GM18907 (cell line): ENCODE measurements at regions not wholly inside any gene's neighbourhood (a gene's known extent, or its start where the extent isn't known, plus 50 kb on each side); places are given as distances from the start of the nearest gene placed in this dataset.
"Not testable (repeated sequence)": the region's sequence is repeated elsewhere in the genome, so short reads cannot be mapped to it uniquely, and the experiment has no call there.

ENCODE experiments used
- ATAC-seq: cut with Tn5 transposase; IDR thresholded peaks from one replicate; pipeline ENCODE4 v1.9.1; 2021; ENCODE audit warnings: mild to moderate bottlenecking, moderate library complexity; ENCODE audit not compliant: unreplicated experiment

DNA sequence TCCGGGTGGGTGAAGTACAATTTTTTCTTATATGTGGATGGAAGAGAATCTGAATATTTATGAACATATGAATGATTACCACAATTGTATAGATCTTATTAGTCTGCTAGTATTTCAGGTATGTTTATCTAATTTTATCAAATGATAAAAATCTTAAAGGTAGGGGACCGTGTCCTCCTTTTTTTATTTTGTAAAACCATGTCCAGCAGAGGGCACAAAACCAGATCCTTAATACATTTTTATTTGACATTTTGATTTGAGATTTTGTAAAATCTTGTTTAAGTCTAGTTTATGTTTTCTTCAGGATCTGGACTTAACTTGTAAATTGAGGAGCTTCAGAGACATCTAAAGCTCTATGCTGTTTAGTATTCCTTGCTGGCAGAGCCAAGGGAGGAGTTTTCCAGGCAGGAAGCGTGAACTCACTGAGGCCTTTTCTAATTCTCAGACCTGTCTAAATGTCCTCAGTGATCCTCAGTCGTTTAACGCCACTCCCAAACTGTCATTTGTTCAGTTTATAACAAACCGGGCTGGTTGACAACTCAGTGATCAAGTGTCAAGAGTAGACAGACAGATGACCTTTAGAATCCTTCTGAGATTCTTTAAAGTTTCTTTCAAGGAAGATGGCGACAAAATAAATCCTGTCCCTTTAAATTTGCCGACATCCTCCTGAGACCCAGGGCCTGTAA lies 263.9 kb downstream of the KTN1 start:
- ATAC-seq, result no peak

DNA sequence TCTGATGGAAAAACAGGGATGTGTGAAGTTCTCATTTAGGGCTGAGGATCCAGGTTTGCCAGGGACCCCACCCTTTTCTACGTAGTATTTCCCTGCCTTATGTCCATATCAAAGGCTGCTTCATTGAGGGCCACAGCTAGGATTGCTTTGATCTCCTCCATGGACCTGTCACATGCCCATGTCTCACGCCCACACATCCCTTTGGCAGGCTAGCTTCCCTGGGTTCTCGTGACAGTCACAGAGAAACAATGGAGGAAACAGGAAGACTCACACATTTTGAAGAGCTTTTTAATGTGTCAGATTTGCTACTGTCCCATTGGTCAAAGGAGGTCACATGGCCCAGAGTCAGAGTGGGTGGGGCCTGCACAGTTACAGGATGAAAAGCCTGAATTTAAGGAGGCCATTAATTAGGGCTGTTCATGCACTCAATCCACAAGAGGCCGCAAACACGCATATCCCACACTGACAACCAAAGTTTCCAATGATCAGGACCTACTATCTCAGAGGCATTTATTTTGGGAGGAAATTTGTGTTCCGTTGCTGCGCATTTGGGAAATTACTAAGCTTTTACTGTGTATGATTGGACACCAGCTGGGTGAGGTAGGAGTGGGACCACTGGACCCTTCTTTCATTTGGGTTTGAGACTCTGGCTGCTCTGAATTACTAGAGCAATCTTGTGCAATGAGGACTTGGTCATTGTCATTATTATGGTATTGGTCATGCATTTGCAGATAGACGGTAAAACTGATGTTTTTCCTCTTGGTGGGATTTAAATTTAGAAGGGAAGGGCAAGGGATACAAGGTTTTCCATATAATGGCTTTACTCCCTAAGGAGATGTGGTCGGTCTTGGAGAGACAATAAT lies 266.2 kb downstream of the KTN1 start:
- no peak for ATAC-seq

DNA sequence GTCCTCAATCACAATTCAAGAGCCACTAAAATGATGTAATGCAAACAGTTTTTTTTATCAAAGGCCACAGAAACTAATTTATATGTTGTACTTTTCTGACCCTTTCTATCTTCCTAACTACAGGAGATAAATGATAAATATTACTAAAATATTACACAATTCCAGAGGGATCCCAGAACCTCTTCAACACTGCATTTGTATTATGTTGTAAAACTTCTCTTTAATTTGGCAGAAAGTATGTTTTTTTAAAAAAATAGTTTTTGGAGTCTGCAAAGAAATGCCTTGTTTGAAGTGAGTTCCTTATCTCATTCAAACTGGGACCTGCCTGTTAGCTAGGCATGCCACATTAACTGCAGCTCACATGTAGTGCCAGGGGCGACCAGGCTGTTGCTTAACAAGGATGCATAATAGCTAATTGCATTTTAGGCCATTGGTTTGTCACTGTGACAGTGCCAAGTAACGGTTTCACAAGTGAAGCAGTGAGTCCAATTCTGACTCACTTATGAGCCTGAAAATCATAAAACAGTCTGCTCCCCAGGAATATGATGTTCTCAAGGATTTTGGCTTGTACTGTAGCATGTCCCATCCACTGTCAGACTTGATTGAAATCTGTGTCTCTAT lies 266.9 kb downstream of the KTN1 start:
- ATAC-seq, result no peak

DNA sequence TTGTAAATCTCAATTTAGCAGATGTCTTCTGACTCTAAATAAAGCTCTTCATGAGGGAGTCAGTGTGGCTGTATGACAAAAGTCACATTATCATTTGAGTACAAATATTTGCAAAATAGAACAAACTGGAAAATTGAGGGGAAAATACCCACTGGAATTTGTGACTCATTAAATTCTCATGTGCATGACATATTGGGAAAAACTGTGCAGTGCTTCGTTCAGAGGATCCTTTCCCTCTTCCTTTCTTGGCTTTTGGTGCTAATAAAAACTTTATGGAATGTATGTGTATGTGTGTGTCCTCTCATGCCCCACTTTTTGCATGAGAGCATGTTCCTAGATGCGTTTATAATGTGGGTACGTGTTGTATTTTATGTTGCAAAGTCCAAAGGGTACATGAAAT lies 267.8 kb downstream of the KTN1 start:
- no peak for ATAC-seq

DNA sequence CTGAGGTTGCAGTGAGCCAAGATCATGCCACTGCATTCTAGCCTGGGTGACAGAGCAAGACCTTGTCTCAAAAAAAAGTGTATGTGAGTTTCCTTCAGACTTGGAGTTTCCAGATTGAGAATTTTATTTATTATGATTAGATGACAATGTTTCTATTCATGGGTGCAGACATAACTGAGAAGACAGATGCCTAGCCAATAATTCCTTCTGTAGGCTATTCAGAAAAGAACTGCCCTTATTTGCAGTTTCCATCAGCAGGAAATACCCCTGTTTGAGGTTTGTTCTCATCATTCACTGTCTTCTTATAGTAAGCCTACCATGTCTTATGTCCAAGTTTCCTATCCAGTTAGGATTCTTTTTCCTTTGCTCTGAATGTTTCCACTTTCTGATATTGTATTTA lies 269.0 kb downstream of the KTN1 start:
- no peak for ATAC-seq

DNA sequence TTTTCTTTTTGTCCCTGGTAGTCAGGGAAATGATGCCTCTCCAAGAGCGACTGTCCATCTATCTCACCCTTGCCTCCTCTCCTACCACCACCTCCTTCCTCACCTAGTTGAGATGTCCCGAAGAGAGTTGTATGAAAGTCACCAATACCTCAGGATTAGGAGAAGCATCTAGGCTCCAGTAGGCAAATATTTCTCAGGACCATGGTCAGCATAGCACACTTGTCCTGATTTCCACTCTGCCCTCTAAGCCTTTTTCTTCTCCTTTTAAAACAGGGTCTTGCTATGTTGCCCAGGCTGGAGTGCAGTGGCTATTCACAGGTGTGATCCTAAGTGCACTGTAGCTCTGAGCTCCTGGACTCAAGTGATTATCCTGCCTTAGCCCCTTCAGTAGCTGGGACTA lies 268.4 kb upstream of the PELI2 start:
- ATAC-seq, result no peak

DNA sequence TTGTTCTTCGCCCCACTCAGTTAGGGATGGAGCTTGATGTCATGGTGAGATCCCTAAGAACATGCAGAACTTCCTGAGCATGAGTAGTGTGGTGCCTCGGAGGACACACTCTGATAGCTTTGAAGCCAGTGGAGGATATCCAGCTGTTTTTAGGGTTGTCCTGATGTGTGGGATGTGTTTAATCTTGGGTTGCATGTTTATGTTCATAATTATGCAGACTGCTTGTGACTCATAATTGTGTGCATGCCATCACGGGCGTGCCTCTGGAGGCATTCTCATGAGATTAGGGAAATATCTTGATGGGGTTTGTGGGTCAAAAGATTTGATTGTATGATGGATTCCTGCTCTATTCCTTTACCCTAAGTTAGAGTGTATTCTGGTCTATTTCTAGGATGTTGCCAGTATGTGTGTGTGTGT lies 267.4 kb upstream of the PELI2 start:
- no peak for ATAC-seq

DNA sequence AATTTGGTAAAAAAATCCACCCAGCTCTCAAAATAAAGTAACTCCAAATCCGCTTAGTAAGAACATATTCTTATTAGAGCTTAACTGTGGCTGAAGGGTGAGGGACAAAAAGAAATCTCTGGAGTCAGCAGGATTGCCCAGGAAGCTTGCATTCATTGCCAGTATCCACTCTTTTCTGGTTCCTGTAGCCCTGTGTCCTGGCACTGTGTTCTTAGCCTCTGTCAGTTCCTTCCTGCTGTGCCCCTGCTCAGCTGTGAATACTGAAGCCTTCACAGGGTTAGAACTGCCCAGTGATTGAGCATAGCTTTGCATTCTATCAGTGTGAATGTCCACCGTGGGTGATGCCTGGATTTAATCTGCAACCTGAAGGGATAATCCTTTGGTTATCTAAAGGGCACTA lies 266.9 kb upstream of the PELI2 start:
- ATAC-seq, result no peak

DNA sequence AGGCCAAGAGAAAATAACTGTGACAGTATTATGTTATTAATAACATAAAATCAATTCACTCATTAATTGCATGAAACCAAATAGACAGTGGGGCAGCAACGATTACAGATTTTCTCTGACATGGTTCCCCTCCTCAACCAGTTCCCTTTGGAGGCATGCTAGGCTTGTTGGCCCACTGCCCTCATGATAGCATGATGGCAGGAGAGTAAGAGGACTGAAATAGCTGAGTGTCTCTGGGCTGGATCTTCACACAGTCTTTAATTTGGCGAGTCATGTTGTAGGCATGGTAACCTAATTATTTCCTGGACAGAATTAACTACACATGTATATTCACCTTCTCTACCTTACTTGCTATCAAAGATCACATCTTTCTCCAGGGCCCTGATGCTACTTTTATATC lies 266.2 kb upstream of the PELI2 start:
- no peak for ATAC-seq

DNA sequence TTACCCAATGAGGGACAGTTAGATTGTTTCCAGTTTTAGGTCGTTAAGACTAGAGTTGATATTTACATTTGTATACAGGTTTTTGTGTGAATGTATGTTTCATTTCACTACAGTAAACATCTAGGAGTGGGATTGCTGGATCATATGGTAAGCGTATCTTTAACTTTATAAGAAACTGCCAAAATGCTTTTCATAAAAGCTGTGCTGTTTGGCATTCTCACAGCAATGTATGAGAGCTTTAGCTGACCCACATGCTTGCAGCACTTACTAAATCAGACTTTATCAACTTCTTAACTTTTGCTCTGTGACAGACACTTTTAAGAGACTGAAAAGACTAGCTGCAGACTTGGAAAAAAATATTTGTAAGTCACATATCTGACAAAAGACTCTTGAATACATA lies 262.5 kb upstream of the PELI2 start:
- no peak for ATAC-seq

DNA sequence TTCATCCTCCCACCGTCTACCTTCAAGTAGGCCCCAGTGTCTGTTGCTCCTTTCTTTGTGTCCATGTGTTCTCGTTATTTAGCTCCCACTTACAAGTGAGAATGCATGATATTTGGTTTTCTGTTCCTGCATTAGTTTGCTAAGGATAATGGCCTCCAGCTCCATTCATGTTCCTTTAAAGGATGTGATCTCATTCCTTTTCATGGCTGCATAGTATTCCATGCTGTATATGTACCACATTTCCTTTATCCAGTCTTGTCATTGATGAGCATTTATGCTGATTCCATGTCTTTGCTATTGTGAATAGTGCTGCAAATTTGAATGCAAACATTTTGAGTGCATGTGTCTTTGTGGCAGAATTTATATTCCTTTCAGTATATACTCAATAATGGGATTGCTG lies 259.6 kb upstream of the PELI2 start:
- ATAC-seq, result no peak

DNA sequence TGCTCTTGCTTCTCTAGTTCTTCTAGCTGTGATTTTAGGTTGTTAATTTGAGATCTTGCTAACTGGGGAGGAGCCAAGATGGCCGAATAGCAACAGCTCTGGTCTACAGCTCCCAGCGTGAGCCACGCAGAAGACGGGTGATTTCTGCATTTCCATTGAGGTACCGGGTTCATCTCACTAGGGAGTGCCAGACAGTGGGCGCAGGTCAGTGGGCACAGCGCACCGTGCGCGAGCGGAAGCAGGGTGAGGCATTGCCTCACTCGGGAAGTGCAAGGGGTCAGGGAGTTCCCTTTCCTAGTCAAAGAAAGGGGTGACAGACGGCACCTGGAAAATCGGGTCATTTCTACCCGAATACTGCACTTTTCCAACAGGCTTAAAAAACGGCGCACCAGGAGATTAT lies 256.6 kb upstream of the PELI2 start:
- not testable (repeated sequence) for ATAC-seq

DNA sequence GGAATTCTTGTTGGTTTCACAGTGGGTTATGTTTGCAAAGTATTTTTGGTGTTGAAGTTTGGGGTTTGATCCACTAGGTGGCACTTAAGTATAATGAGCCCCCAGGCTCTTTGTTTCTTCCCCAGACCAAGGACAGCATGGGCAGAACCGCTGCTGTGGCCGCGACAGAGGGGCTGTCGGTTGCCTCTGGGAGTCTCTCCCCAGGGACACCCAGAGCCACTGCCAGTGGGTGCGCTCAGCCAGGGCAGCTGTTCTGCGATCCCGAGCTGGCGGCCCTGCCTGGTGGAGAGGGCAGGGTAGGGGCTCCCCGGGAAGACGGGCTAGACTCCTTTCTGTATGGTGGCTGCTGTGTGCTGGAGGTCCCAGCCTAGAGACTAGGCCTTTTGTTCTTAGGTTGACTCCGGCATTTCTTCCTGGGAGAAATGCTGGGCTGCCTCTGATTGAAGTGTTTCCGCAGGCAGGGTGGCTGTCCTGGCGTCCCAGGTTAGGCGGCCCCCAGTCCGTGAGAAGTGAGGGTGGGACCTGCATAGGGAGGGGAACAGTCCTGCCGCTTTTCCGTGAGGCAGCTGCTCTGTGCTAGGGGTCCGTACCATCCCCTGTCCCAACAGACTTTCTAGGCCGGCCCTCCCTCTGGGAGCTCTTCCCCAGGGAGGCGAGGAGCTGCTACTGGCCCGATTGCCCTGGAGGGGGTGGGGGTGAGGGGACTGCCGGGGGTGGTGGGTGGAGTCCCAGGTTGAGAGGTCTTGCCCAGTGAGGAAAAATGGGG lies 253.1 kb upstream of the PELI2 start:
- ATAC-seq, result no peak

DNA sequence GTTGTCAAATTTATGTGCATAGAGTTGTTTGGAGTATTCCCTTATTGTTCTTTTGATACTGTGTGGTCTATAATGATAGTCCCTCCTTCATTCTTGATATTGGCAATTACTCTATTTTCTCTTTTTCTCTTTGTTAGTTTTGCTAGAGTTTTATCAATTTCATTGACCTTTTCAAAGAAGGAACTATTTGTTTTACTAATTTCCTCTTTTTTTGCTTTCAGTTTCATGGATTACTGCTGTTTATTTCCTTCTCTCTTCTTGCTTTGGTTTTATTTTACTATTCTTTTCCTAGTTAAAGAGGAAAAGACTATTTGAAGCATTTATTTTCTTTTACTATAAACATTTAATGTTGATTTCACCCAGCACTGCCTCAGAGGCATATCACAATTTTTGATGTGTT lies 250.9 kb upstream of the PELI2 start:
- no peak for ATAC-seq

DNA sequence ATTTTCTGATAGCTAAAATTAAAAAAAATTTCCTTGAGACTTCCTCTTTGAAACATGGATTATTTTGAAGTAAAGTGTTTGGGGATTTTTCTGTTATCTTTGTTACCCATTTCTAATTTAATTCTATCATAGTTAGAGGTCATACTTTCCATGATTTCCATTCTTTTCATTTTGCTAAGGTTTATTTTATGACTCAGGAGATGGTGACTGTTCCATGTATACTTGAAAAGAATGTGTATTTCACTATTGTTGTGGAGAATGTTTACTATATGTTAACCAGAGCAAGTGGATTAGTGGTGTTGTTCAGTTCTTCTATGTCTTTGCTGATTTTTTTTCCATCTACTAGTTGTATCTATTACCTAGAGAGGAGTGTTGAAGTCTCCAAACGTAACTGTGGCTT lies 250.5 kb upstream of the PELI2 start:
- no peak for ATAC-seq

DNA sequence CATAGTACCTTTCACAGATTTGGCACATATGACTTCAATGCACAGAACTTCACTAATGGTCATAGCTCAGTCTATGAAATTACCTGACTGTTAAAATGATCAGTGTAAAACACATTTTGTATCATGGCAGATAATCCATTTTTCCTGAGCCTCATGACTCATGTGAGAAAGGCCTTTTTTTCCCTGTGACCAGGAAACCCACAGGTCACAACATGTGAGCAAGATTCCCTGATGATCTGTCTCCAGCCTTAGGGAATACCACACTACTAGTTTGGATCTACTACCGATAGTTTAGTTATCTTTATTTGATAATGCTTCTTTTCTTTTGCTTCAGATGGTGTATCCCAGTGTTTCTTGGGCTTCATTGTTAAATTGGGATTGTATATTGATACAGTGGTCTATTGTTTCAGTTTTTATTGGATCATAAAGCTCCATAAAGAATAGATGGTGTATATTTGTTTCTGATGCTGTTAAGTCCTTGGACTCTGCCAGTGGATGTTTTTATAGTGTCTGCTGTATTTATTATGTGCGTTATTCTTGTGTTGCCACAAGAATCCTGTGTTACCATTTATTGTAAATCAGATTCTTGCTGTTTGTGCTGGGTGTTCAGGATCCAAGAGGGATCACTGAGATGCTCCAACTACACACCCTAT lies 248.7 kb upstream of the PELI2 start:
- no peak for ATAC-seq

DNA sequence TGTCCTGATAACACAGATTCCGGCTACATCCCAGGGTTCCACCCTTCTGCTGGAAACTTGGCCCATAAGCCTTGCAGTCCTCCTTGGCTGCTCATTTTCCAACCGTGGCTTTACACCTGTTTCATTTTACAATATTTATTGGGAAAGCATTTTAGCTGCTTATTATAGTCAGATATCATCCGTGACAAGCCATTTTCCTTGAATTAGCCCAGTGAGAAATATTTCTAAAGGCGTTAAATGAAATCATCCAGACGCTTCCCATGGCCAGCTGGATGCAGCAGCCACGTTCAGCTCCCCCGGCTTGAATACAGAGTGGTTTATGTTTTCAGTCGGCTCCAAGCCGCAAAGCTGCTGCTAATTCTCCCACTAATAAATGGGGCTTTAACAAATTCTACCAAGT lies 245.0 kb upstream of the PELI2 start:
- ATAC-seq, result no peak

DNA sequence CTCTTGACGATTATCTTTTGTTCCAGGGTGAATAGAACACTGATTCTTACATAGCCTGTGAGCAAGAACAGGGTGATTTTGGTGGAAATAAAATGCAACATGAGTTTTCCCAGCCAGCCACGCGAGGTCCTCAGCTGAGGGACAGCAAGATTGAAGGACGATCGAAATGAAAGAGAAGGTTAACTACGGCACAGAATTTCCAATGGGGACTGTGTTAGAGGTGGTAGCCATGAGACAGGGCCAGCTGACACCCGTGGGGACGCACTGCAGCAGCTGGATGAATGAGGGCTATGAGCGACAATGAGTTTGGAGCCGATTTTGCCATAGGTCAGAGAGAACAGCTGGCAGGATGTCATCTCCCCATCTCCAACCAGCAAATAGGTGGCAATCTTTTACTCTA lies 243.4 kb upstream of the PELI2 start:
- no peak for ATAC-seq

DNA sequence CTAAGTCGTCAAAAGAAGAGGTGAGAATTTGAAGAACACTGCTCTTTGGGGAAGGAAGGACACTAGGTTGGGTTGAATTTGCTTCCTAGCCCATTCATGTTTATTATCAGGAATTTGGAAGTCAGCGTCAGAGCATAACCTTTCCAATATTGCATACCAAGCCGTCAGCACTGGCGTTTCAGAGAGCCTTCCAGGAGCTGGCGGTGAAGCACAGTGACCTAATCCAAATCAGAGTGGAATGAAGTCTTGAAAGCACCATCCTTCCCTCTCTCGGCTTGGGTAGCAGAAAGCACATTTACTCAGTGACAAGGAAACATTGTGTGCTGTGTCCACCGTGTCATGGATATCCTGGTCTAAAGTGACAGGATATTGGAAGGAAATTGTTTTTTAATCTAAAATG lies 240.3 kb upstream of the PELI2 start:
- no peak for ATAC-seq

DNA sequence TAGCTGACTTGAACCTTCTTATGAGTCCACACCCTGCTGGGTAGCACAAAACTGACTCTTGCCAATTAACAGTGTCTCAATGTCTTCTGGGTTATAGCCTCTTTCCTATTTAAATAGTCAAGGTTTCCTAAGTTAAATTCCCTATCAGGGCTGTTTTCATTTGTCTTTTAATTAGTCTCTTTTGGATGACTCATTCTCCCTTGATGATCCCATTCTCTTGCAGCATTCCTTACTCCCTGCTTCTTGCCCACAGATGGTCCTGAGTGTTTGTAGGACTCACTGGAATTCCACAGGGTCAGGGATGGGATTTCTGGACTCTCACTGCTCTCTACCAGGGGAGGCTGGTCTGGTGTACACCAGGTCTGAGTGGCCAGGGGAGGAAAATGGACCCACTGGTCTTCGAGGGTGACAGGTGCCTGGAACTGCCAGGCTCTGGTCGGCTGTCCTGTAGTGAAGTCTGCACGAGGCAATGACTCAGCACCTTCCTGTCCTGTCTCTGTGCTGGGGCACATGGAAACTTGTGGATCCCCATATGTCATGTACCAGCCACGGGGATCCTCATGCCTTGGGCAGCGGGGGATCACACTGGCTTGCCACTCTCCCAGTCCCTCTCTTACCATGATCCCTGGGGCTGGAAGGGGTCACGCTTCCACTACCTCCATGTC lies 236.5 kb upstream of the PELI2 start:
- no peak for ATAC-seq
